ENCODE measurements at regions not wholly inside any gene's neighbourhood (a gene's known extent, or its start where the extent isn't known, plus 50 kb on each side); places are given as distances from the start of the nearest gene placed in this dataset.
A peak's percentile ranks its signal among the peaks of the same experiment; 100 is the strongest.

DNA sequence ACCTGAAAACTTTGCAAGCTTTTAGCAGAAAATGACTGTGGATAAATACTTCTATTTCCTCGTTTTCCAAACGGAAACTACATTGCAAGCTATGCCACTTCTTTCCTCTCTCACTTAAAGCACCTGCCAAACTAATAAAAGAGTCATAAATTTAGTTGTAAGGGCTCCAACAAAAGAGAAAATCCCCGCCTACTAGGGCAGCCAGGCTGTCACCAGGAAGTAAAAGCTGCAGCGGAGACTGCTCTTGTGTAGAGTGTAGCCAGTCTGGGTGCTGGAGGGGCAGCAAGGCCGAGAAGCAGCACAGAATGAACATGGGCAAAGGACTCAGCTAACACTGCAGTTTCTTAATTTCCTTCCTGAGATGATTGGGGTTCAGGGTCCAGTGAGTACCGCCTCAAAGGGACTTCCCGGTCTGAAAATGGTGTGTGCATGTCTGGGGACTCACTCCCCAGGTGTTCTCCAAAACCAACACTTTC is 89.3 kb upstream of the MAML3 start:
- Histone ChIP-seq H3K27me3 (ENCODE audit: insufficient read depth, low read length) (no peaks in the 10 kb centered on the region), H3K4me3 (ENCODE audit: low read length) (no peak overlapping the region), H3K4me1 (ENCODE audit: insufficient read depth, low read length) (peaks cover 23% of the 10 kb centered on the region), H3K9ac (ENCODE audit: low read depth, low read length) (no peak overlapping the region), H3K9me3 (ENCODE audit: insufficient read depth, low read depth, low read length) (no peaks in the 10 kb centered on the region), H3K27ac (ENCODE audit: low read length) (no peak overlapping the region), H3K36me3 (ENCODE audit: insufficient read depth, low read depth, low read length) (no peaks in the 10 kb centered on the region)

DNA sequence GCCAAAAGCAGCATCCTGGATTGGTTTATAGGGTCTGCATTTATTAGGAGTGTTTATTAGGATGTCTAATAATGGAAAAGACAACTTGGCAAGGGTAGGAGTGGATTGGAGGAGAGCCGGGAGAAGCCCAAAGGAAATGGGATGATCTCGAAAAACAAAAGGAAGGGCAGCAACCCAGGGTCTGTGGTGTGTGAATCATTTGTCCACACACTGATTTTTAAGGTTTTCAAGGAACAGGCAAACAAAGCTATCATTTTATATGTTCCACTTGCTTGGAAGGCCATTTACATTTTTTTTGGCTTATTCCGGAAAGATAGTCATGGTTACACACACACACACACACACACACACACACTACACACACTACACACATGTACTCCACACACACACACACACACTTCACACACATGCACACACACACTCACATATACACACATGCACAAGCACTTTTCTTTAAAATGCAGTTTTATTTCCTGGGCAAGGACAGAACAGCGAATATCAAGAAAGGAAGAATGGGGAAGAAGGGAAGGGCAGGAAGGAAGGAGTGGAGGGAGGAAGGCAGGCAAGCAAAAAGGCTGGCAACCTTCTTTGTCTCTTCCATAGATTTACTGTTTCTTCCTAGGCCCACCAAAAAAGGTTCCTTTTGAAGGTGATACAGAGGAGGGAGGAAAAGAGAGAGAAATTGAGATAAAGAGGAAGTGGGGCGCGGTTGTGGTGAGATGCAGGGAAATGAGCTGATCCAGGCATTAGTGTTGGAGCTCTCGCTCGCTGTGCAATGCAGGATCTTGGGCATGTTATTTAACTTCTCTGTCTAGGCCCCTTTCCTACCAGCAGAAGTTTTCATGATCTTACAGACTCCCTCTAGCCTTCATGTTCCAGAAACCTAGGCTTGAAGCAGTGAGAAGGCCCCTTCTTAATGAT is 88.6 kb upstream of the MAML3 start:
- Histone ChIP-seq H3K9me3 (ENCODE audit: insufficient read depth, low read depth, low read length) (no peaks in the 10 kb centered on the region), H3K9ac (ENCODE audit: low read depth, low read length) (no peak overlapping the region), H3K27ac (ENCODE audit: low read length) (no peak overlapping the region), H3K4me3 (ENCODE audit: low read length) (no peak overlapping the region), H3K27me3 (ENCODE audit: insufficient read depth, low read length) (no peaks in the 10 kb centered on the region), H3K36me3 (ENCODE audit: insufficient read depth, low read depth, low read length) (no peaks in the 10 kb centered on the region), H3K4me1 (ENCODE audit: insufficient read depth, low read length) (peaks cover 30% of the 10 kb centered on the region)

DNA sequence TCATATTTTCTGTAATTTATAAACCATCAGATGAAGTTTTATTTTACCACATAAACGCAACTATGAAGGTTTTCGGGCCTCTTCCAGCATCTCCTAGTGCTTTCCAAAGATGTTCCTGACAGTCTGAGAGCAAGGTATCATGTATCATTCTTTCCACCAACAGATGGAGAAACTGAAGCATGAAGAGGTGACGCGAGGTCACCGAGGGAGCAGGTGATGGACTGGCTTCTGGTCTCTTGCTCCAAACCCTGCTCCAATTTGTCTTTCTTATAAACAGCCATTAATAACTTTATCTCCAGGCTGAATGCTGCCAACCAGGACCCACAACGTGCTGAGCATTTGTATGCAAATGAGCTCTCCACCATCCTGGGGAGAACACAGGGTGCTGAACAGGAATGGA is 86.3 kb upstream of the MAML3 start:
- Histone ChIP-seq H3K27me3 (ENCODE audit: insufficient read depth, low read length) (no peaks in the 10 kb centered on the region), H3K27ac (ENCODE audit: low read length) (no peak overlapping the region), H3K9ac (ENCODE audit: low read depth, low read length) (no peak overlapping the region), H3K4me1 (ENCODE audit: insufficient read depth, low read length) (peaks cover 38% of the 10 kb centered on the region), H3K36me3 (ENCODE audit: insufficient read depth, low read depth, low read length) (no peaks in the 10 kb centered on the region), H3K9me3 (ENCODE audit: insufficient read depth, low read depth, low read length) (no peaks in the 10 kb centered on the region), H3K4me3 (ENCODE audit: low read length) (no peak overlapping the region)

DNA sequence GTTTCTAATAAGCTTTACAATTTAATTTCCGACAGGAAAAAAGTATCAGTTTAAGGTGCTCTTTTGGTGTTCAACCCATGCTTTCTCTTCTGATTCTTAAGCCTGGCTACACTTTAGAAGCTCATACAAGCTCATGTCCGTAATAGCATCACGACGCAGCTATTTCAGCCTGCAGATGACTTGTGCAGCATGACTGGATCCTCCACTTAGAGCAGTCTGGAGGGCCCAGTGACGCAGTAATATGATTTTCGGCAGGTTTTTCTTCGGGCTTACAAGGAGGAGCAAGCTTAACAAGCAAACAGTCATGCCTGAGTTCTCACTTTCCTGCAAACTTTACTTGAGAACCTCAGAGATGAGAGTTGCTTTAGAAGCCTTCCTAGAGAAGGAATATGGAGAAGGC is 85.3 kb upstream of the MAML3 start:
- H3K9me3 ChIP-seq (ENCODE audit: insufficient read depth, low read depth, low read length) = no peaks in the 10 kb centered on the region
- H3K27me3 ChIP-seq (ENCODE audit: insufficient read depth, low read length) = no peaks in the 10 kb centered on the region
- H3K27ac ChIP-seq (ENCODE audit: low read length) = no peak overlapping the region
- H3K36me3 ChIP-seq (ENCODE audit: insufficient read depth, low read depth, low read length) = no peaks in the 10 kb centered on the region
- no peak overlapping the region for H3K4me3 ChIP-seq (ENCODE audit: low read length)
- H3K9ac ChIP-seq (ENCODE audit: low read depth, low read length) = no peak overlapping the region
- peaks cover 41% of the 10 kb centered on the region for H3K4me1 ChIP-seq (ENCODE audit: insufficient read depth, low read length)

DNA sequence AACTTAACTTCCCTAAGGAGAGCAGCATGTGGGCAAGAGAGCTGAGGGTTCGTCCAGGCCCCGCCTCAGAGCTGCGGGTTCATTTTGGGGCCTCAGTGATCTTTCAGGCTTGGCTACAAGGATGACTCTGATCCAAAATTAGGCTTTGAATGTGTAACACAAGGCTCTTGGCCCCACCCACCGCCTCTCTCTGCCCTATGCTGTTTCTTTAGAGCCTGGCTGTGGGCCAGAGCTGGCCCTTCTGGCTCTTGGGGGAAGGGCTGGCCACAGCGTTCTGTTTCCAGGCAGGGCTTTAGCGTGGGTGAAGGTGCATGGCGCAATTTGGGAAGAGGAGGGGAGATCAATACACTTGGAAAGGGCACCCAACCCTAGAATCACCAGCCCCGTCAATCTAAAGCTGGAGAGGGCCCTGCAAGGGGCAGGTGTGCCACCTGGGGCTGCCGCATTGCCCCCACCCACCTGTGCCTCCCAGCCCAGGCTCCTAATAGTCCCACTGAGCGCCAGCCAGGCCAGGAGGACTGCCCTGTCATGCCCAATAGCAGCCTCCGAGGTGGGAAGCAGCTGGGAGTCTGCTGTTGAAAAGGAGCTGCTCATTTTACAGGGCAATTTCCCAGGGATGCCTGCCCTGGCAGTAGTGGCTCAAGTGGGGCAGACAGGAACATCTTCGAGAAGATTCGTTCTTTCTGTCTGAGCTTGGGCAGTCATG is 84.5 kb upstream of the MAML3 start:
- Histone ChIP-seq H3K36me3 (ENCODE audit: insufficient read depth, low read depth, low read length) (no peaks in the 10 kb centered on the region), H3K4me3 (ENCODE audit: low read length) (peak overlapping the region; percentile 42; the same call in 1 of the 2 replicates), H3K27ac (ENCODE audit: low read length) (peak overlapping the region; percentile 29), H3K4me1 (ENCODE audit: insufficient read depth, low read length) (peaks cover 43% of the 10 kb centered on the region), H3K27me3 (ENCODE audit: insufficient read depth, low read length) (no peaks in the 10 kb centered on the region), H3K9ac (ENCODE audit: low read depth, low read length) (peak overlapping the region; percentile 64; the same call in 1 of the 2 replicates), H3K9me3 (ENCODE audit: insufficient read depth, low read depth, low read length) (no peaks in the 10 kb centered on the region)

GRCh38 chr4:140237616-140238350 is 83.8 kb upstream of the MAML3 start:
- Histone ChIP-seq H3K27me3 (ENCODE audit: insufficient read depth, low read length) (no peaks in the 10 kb centered on the region), H3K9ac (ENCODE audit: low read depth, low read length) (peak overlapping the region; percentile 64; the same call in 1 of the 2 replicates), H3K36me3 (ENCODE audit: insufficient read depth, low read depth, low read length) (no peaks in the 10 kb centered on the region), H3K4me3 (ENCODE audit: low read length) (peak overlapping the region; percentile 42; the same call in 1 of the 2 replicates), H3K27ac (ENCODE audit: low read length) (peak overlapping the region; percentile 29), H3K9me3 (ENCODE audit: insufficient read depth, low read depth, low read length) (no peaks in the 10 kb centered on the region), H3K4me1 (ENCODE audit: insufficient read depth, low read length) (peaks cover 36% of the 10 kb centered on the region)

- Histone ChIP-seq H3K4me1 (ENCODE audit: insufficient read depth, low read length) (peaks cover 32% of the 10 kb centered on the region; the same call in 1 of the 2 replicates), H3K4me3 (ENCODE audit: low read length) (no peak overlapping the region; the same call in 1 of the 2 replicates), H3K27ac (ENCODE audit: low read length) (no peak overlapping the region), H3K9ac (ENCODE audit: low read depth, low read length) (peak overlapping the region; percentile 64; the same call in 1 of the 2 replicates), H3K9me3 (ENCODE audit: insufficient read depth, low read depth, low read length) (no peaks in the 10 kb centered on the region), H3K36me3 (ENCODE audit: insufficient read depth, low read depth, low read length) (no peaks in the 10 kb centered on the region), H3K27me3 (ENCODE audit: insufficient read depth, low read length) (no peaks in the 10 kb centered on the region)
Measured at GRCh38 chr4:140236654-140237169, 82.7 kb upstream of the MAML3 start.

- H3K9me3 ChIP-seq (ENCODE audit: insufficient read depth, low read depth, low read length) = no peaks in the 10 kb centered on the region
- no peak overlapping the region for H3K4me3 ChIP-seq (ENCODE audit: low read length)
- no peaks in the 10 kb centered on the region for H3K36me3 ChIP-seq (ENCODE audit: insufficient read depth, low read depth, low read length)
- no peaks in the 10 kb centered on the region for H3K27me3 ChIP-seq (ENCODE audit: insufficient read depth, low read length)
- peaks cover 28% of the 10 kb centered on the region; the same call in 1 of the 2 replicates for H3K4me1 ChIP-seq (ENCODE audit: insufficient read depth, low read length)
- no peak overlapping the region for H3K27ac ChIP-seq (ENCODE audit: low read length)
- H3K9ac ChIP-seq (ENCODE audit: low read depth, low read length) = no peak overlapping the region
Measured at GRCh38 chr4:140234697-140235060, 80.7 kb upstream of the MAML3 start.

- H3K9ac ChIP-seq (ENCODE audit: low read depth, low read length) = no peak overlapping the region
- no peak overlapping the region for H3K4me3 ChIP-seq (ENCODE audit: low read length)
- H3K36me3 ChIP-seq (ENCODE audit: insufficient read depth, low read depth, low read length) = no peaks in the 10 kb centered on the region
- H3K27me3 ChIP-seq (ENCODE audit: insufficient read depth, low read length) = no peaks in the 10 kb centered on the region
- H3K9me3 ChIP-seq (ENCODE audit: insufficient read depth, low read depth, low read length) = no peaks in the 10 kb centered on the region
- peaks cover 27% of the 10 kb centered on the region; the same call in 1 of the 2 replicates for H3K4me1 ChIP-seq (ENCODE audit: insufficient read depth, low read length)
- no peak overlapping the region for H3K27ac ChIP-seq (ENCODE audit: low read length)
Measured at GRCh38 chr4:140233791-140234696, 80.1 kb upstream of the MAML3 start.

GRCh38 chr4:140229881-140230280 is 75.9 kb upstream of the MAML3 start:
- H3K9ac ChIP-seq (ENCODE audit: low read depth, low read length) = no peak overlapping the region
- H3K36me3 ChIP-seq (ENCODE audit: insufficient read depth, low read depth, low read length) = no peaks in the 10 kb centered on the region

More at GRCh38 chr4:140229881-140230280, 75.9 kb upstream of the MAML3 start:
- Histone ChIP-seq H3K27me3 (ENCODE audit: insufficient read depth, low read length) (no peaks in the 10 kb centered on the region), H3K27ac (ENCODE audit: low read length) (no peak overlapping the region), H3K9me3 (ENCODE audit: insufficient read depth, low read depth, low read length) (no peaks in the 10 kb centered on the region), H3K4me1 (ENCODE audit: insufficient read depth, low read length) (peaks cover 9% of the 10 kb centered on the region; the same call in 1 of the 2 replicates), H3K4me3 (ENCODE audit: low read length) (no peak overlapping the region)
